ENCODE measurements at regions not wholly inside any gene's neighbourhood (a gene's known extent, or its start where the extent isn't known, plus 50 kb on each side); places are given as distances from the start of the nearest gene placed in this dataset.

- Histone ChIP-seq H3K27me3 (ENCODE audit: control insufficient read depth in 1 of 2, insufficient read depth in 2 of 2, low read length in 2 of 2) (no peaks in the 10 kb centered on the region), H3K4me2 (ENCODE audit: low read depth, low read length) (no peak overlapping the region), H3K36me3 (replicated peaks in 1 of 2; ENCODE audit: control insufficient read depth in 1 of 2, insufficient read depth in 2 of 2, low read length in 2 of 2) (peaks cover 7 to 11% of the 10 kb centered on the region in 2 experiments; a peak in 4 of 5 replicates), H3K79me2 (ENCODE audit: insufficient read depth, low read length) (peaks cover 3% of the 10 kb centered on the region), H3K27ac (ENCODE audit: extremely low read length, insufficient read depth, low read length) (no peak overlapping the region), H3K4me1 (ENCODE audit: insufficient read depth, low read length) (no peaks in the 10 kb centered on the region), H3K9me3 (ENCODE audit: low read length) (no peaks in the 10 kb centered on the region), H4K20me1 (ENCODE audit: insufficient read depth, low read length) (peaks cover 30% of the 10 kb centered on the region; the same call in 1 of the 2 replicates), H3K4me3 (replicated peaks in 1 of 3; ENCODE audit: insufficient read depth in 1 of 3, low read depth in 2 of 3, low read length in 3 of 3) (no peak overlapping the region), H3K9ac (ENCODE audit: insufficient read depth, low read depth, low read length) (no peak overlapping the region), H2AFZ (ENCODE audit: low read length) (no peak overlapping the region)
- ATAC-seq (no peak), DNase-seq (ENCODE audit: low spot score) (no peak), FAIRE-seq (no peak)
- in situ Hi-C loops (cut with HindIII; ENCODE audit: extremely low pct_ligation_motif_present, low pct_unique_long_range_greater_than_20kb) (no loop called here), intact Hi-C loops (cut with micrococcal nuclease; ENCODE audit: unreplicated experiment) (no loop called here)
- BruUV-seq (replicated peaks): no TSS peak
- TF ChIP-seq PHF5A (CRISPR knock-in tag; IDR thresholded peaks at IDR 0.05; ENCODE audit: low read depth, unreplicated experiment): no peak
- no peak for TF ChIP-seq ZNF24 (IDR thresholded peaks at IDR 0.05)
- TF ChIP-seq HNRNPL (IDR thresholded peaks at IDR 0.05; ENCODE audit: low read depth, low read length): 0 out of 2 replicates have a peak, but pooled peaks have one; percentile 42
- no peak for TF ChIP-seq POLR2A (IDR thresholded peaks at IDR 0.05; ENCODE audit: insufficient read depth in 1 of 2, low read depth in 2 of 2, low read length in 2 of 2)
- no peak for TF ChIP-seq CHD4 (IDR thresholded peaks at IDR 0.05; ENCODE audit: borderline replicate concordance, low read length)
- WGBS (ENCODE audit: low lambda C conversion rate): 95% methylated on average over 16 of the region's 40 CpGs
- ChIA-PET CTCF (ENCODE audit: low intra/inter-chr PET ratio, low total read pairs) (no interaction called here), POLR2A (no interaction called here)
Measured at GRCh38 chr22:48744967-48745841, 1082.5 kb downstream of the BRD1 start.

- no peak overlapping the region for H3K27ac ChIP-seq (ENCODE audit: extremely low read length, insufficient read depth, low read length)
- peaks cover 3% of the 10 kb centered on the region for H3K79me2 ChIP-seq (ENCODE audit: insufficient read depth, low read length)
- no TSS peak for BruUV-seq (replicated peaks)
- H3K4me3 ChIP-seq (replicated peaks in 1 of 3; ENCODE audit: insufficient read depth in 1 of 3, low read depth in 2 of 3, low read length in 3 of 3): no peak overlapping the region
- intact Hi-C loops (cut with micrococcal nuclease; ENCODE audit: unreplicated experiment) (no loop called here), in situ Hi-C loops (cut with HindIII; ENCODE audit: extremely low pct_ligation_motif_present, low pct_unique_long_range_greater_than_20kb) (no loop called here)
- peaks cover 33% of the 10 kb centered on the region; the same call in 1 of the 2 replicates for H4K20me1 ChIP-seq (ENCODE audit: insufficient read depth, low read length)
- peaks cover 7 to 11% of the 10 kb centered on the region in 2 experiments; a peak in 4 of 5 replicates for H3K36me3 ChIP-seq (replicated peaks in 1 of 2; ENCODE audit: control insufficient read depth in 1 of 2, insufficient read depth in 2 of 2, low read length in 2 of 2)
- H3K9me3 ChIP-seq (ENCODE audit: low read length): no peaks in the 10 kb centered on the region
- no peak for DNase-seq (ENCODE audit: low spot score)
- CTCF ChIA-PET (ENCODE audit: low intra/inter-chr PET ratio, low total read pairs): no interaction called here
- whole genome bisulfite sequencing (ENCODE audit: low lambda C conversion rate): 96% methylated on average over 5 of the region's 11 CpGs
- H3K9ac ChIP-seq (ENCODE audit: insufficient read depth, low read depth, low read length): no peak overlapping the region
- no peak overlapping the region for H3K4me2 ChIP-seq (ENCODE audit: low read depth, low read length)
- no peak overlapping the region for H2AFZ ChIP-seq (ENCODE audit: low read length)
- H3K4me1 ChIP-seq (ENCODE audit: insufficient read depth, low read length): no peaks in the 10 kb centered on the region
- FAIRE-seq: no peak
- no peaks in the 10 kb centered on the region for H3K27me3 ChIP-seq (ENCODE audit: control insufficient read depth in 1 of 2, insufficient read depth in 2 of 2, low read length in 2 of 2)
- no peak for ATAC-seq
- POLR2A ChIA-PET: no interaction called here
- TF ChIP-seq TMF1 (CRISPR knock-in tag; IDR thresholded peaks at IDR 0.05; ENCODE audit: low read depth): no peak
- TF ChIP-seq CENPBD1 (CRISPR knock-in tag; IDR thresholded peaks at IDR 0.05; ENCODE audit: borderline replicate concordance, low read depth): no peak
- no peak for TF ChIP-seq ZNF503 (CRISPR knock-in tag; IDR thresholded peaks at IDR 0.05)
- no peak for TF ChIP-seq STAG1 (CRISPR knock-in tag; IDR thresholded peaks at IDR 0.05)
- TF ChIP-seq FOXK1 (CRISPR knock-in tag; IDR thresholded peaks at IDR 0.05; ENCODE audit: borderline replicate concordance, low read depth): no peak
- no peak for TF ChIP-seq HMGA1 (CRISPR knock-in tag; conservative IDR thresholded peaks at IDR 0.05)
- TF ChIP-seq ZBTB26 (CRISPR knock-in tag; IDR thresholded peaks at IDR 0.05; ENCODE audit: borderline replicate concordance): no peak
- no peak for TF ChIP-seq ETS1 (CRISPR knock-in tag; IDR thresholded peaks at IDR 0.05)
- no peak for TF ChIP-seq PAWR (CRISPR knock-in tag; IDR thresholded peaks at IDR 0.05; ENCODE audit: borderline replicate concordance)
Measured at GRCh38 chr22:48744283-48744641, 1083.4 kb downstream of the BRD1 start.

All from HepG2 (cell line).